ENCODE measurements at regions not wholly inside any gene's neighbourhood (a gene's known extent, or its start where the extent isn't known, plus 50 kb on each side); places are given as distances from the start of the nearest gene placed in this dataset.

- DNase-seq (ENCODE audit: low read depth in 1 of 2, low spot score in 2 of 2) (no peak), FAIRE-seq (no peak)
- Histone ChIP-seq H3K56ac (replicated peaks; ENCODE audit: insufficient read length, low read depth, low read length) (no peak overlapping the region), H3K4me2 (ENCODE audit: insufficient read depth in 1 of 2, low read depth in 2 of 2, low read length in 2 of 2) (no peak overlapping the region), H2BK120ac (replicated peaks; ENCODE audit: low read depth, low read length) (no peak overlapping the region), H3K79me2 (ENCODE audit: control insufficient read depth in 1 of 2, insufficient read depth in 2 of 2, low read length in 2 of 2) (no peaks in the 10 kb centered on the region), H3K27ac (ENCODE audit: low read depth, low read length) (no peak overlapping the region), H3K27me3 (replicated peaks in 1 of 4; ENCODE audit: control insufficient read depth in 3 of 4, extremely low read depth in 1 of 4, insufficient read depth in 3 of 4, low read length in 3 of 4) (peaks cover 0 to 2% (median 0%) of the 10 kb centered on the region in 4 experiments; a peak in 2 of 7 replicates), H3K36me3 (ENCODE audit: control insufficient read depth in 2 of 4, insufficient read depth in 4 of 4, low read length in 3 of 4) (no peaks in the 10 kb centered on the region), H4K91ac (replicated peaks; ENCODE audit: insufficient read length, low read length) (no peak overlapping the region), H2BK20ac (ENCODE audit: low read length) (no peak overlapping the region), H2BK12ac (ENCODE audit: low read depth, low read length) (no peak overlapping the region), H3K9me3 (ENCODE audit: insufficient read depth in 2 of 2, low read depth in 1 of 2, low read length in 1 of 2) (no peaks in the 10 kb centered on the region), H3K4me3 (ENCODE audit: extremely low read depth in 1 of 4, insufficient read depth in 2 of 4, low read depth in 3 of 4, low read length in 4 of 4) (no peak overlapping the region), H3K18ac (ENCODE audit: extremely low read depth, low read length) (no peak overlapping the region), H3K23me2 (ENCODE audit: low read depth, low read length) (no peaks in the 10 kb centered on the region), H3K79me1 (ENCODE audit: low read depth, low read length) (no peaks in the 10 kb centered on the region), H3K9ac (replicated peaks in 1 of 4; ENCODE audit: extremely low read depth in 1 of 4, low read depth in 3 of 4, low read length in 3 of 4) (no peak overlapping the region), H2AFZ (ENCODE audit: low read length) (no peak overlapping the region), H4K5ac (ENCODE audit: insufficient read length, low read depth, low read length) (no peak overlapping the region), H2AK5ac (ENCODE audit: low read depth, low read length) (no peak overlapping the region), H4K20me1 (replicated peaks in 1 of 2; ENCODE audit: control insufficient read depth in 1 of 2, insufficient read depth in 2 of 2, low read length in 2 of 2) (no peaks in the 10 kb centered on the region), H4K8ac (ENCODE audit: extremely low read depth, insufficient read depth, low read length) (no peak overlapping the region), H3K23ac (ENCODE audit: insufficient read length) (no peak overlapping the region), H2BK5ac (ENCODE audit: low read depth, low read length) (no peak overlapping the region), H2BK15ac (ENCODE audit: low read length) (no peak overlapping the region), H3K4ac (replicated peaks; ENCODE audit: insufficient read length, low read depth, low read length) (no peak overlapping the region), H3K4me1 (replicated peaks in 1 of 4; ENCODE audit: control insufficient read depth in 3 of 4, insufficient read depth in 4 of 4, low read length in 3 of 4) (no peaks in the 10 kb centered on the region), H3K14ac (ENCODE audit: insufficient read length) (no peak overlapping the region)
- POLR2A ChIA-PET (ENCODE audit: partially characterized antibody), result no interaction called here
- WGBS, 2 experiments (ENCODE audit: extremely low coverage in 1 of 2, insufficient coverage in 1 of 2, insufficient read length in 1 of 2, insufficient replicate concordance in 2 of 2, low coverage in 1 of 2, low lambda C conversion rate in 2 of 2, missing lambda C conversion rate in 1 of 2), result 85% methylated on average over 4 of the region's 4 CpGs; no CpG with 5 or more reads in 1 of the 2 experiments
- TF ChIP-seq KDM1A (IDR thresholded peaks at IDR 0.05; ENCODE audit: borderline replicate concordance, low read length), result no peak
- no peak for TF ChIP-seq CREB1 (IDR thresholded peaks at IDR 0.05)
- TF ChIP-seq CBX8 (IDR thresholded peaks at IDR 0.05; ENCODE audit: borderline replicate concordance, low read depth, low read length), result no peak
- TF ChIP-seq SIX5 (IDR thresholded peaks at IDR 0.05; ENCODE audit: low read depth, low read length), result no peak
- TF ChIP-seq TCF12 (IDR thresholded peaks at IDR 0.05; ENCODE audit: low read depth, low read length), result no peak
- CTCF ChIA-PET (ENCODE audit: partially characterized antibody), result interaction anchor here (0.7 to 4.3 kb wide), 3 partner anchors 10 to 317 kb away, joined by 3 to 28 read pairs (median 3); no protein-coding TSS in a partner anchor
Observed at GRCh38 chr11:134716582-134716981, 304.5 kb upstream of the B3GAT1 start.
